ENCODE measurements at regions not wholly inside any gene's neighbourhood (a gene's known extent, or its start where the extent isn't known, plus 50 kb on each side); places are given as distances from the start of the nearest gene placed in this dataset.

GRCh38 chr7:156100086-156100485 lies 287.8 kb upstream of the SHH start:
- TF ChIP-seq GATA3 (IDR thresholded peaks at IDR 0.05; ENCODE audit: low read depth, low read length) (no peak), GATA2 (IDR thresholded peaks at IDR 0.05; ENCODE audit: low read depth, low read length) (no peak)

Data from SH-SY5Y (cell line).